Effector memory CD4-positive, alpha-beta T cell (primary cell): ENCODE measurements at regions not wholly inside any gene's neighbourhood (a gene's known extent, or its start where the extent isn't known, plus 50 kb on each side); places are given as distances from the start of the nearest gene placed in this dataset.

Experiments used
- DNase-seq, 3 donors: peaks; one replicate each; pipeline ENCODE4 v3.0.0-alpha.2; 2020
- H3K27ac ChIP-seq: 2 replicates; pipeline ENCODE4 v1.7.0; 2013; ENCODE audit warnings: mild to moderate bottlenecking, low read length, moderate library complexity; ENCODE audit not compliant: insufficient read depth, poor library complexity, severe bottlenecking
- H3K27me3 ChIP-seq: replicated peaks from 2 replicates; pipeline ENCODE4 v1.7.0; 2013; ENCODE audit warnings: mild to moderate bottlenecking, low read length; ENCODE audit not compliant: insufficient read depth, control insufficient read depth, poor library complexity, severe bottlenecking
- H3K36me3 ChIP-seq: 2 replicates; pipeline ENCODE4 v1.7.0; 2013; ENCODE audit warnings: mild to moderate bottlenecking, low read length, moderate library complexity; ENCODE audit not compliant: control insufficient read depth, insufficient read depth
- H3K4me1 ChIP-seq: 2 replicates; pipeline ENCODE4 v1.7.0; 2013; ENCODE audit warnings: low read length, mild to moderate bottlenecking; ENCODE audit not compliant: control insufficient read depth, insufficient read depth, poor library complexity, severe bottlenecking
- H3K4me3 ChIP-seq: 2 replicates; pipeline ENCODE4 v1.7.0; 2013; ENCODE audit warnings: low read length, low read depth, mild to moderate bottlenecking; ENCODE audit not compliant: insufficient read depth, poor library complexity, severe bottlenecking
- H3K9me3 ChIP-seq: 2 replicates; pipeline ENCODE4 v1.7.0; 2013; ENCODE audit warnings: mild to moderate bottlenecking, low read length, moderate library complexity; ENCODE audit not compliant: control insufficient read depth

DNA sequence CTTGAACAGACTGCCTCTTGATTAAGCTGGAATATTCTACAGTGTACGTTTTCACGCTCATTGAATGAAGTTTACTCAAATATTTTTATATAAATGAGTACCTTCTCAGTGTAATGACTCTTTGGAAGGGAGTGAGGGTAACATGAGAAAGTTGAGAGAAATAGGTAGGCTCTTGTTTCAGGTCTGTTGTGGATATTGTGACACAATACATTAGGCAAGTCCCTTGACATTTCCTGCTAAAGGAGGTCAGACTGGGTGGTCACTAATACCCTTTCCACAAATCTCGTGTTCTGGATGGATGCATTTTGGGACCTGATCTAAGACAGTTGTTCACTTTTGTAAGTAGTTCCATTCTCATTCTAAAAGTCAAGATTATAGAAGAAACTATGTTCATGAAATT is 324.8 kb upstream of the AZI2 start:
- Histone ChIP-seq H3K27me3 (no peaks in the 10 kb centered on the region), H3K36me3 (no peaks in the 10 kb centered on the region), H3K4me3 (no peak overlapping the region), H3K9me3 (no peaks in the 10 kb centered on the region), H3K27ac (no peak overlapping the region), H3K4me1 (no peaks in the 10 kb centered on the region)
- no peak for DNase-seq

DNA sequence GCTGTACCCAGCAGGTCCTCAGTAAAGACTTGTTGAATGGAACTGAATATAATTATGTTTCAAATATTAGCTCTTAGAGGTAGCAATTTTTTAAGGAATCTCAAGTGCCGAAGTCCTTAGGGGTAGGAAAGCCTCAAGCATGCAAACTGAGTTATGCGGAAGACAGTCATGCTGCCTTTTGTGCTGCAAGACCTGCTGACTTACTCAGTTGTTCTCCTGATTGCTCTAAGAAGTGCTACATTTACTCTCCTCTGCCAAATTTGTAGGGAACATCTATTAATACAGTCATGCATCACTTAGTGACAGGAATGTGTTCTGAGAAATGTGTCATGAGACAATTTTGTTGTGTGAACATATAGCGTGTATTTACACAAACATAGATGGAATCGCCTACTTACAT is 325.6 kb upstream of the AZI2 start:
- H3K4me3 ChIP-seq = no peak overlapping the region
- H3K27me3 ChIP-seq = no peaks in the 10 kb centered on the region
- no peak for DNase-seq
- no peak overlapping the region for H3K27ac ChIP-seq
- no peaks in the 10 kb centered on the region for H3K4me1 ChIP-seq
- no peaks in the 10 kb centered on the region for H3K36me3 ChIP-seq
- no peaks in the 10 kb centered on the region for H3K9me3 ChIP-seq

DNA sequence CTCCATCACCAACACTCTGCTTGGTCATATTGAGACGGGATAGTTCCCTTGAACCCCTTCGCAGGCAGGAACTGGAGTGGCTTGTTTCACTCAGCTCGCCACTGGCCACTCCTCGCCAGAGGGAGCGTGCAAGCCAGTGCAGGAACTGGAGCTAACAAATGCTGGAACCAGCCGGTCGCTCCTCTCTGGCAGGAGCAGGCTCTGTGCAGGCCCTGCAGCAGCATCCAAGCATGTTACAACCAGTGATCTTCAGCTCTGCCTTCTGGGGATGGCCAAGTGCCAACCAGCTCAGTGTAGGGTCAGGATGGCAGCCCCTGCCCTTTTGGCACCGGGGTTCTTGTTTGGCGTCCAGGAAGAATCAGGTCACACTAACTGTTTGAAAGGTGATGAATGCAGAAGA is 329.0 kb upstream of the AZI2 start:
- no peak for DNase-seq
- Histone ChIP-seq H3K4me3 (no peak overlapping the region), H3K9me3 (no peaks in the 10 kb centered on the region)

DNA sequence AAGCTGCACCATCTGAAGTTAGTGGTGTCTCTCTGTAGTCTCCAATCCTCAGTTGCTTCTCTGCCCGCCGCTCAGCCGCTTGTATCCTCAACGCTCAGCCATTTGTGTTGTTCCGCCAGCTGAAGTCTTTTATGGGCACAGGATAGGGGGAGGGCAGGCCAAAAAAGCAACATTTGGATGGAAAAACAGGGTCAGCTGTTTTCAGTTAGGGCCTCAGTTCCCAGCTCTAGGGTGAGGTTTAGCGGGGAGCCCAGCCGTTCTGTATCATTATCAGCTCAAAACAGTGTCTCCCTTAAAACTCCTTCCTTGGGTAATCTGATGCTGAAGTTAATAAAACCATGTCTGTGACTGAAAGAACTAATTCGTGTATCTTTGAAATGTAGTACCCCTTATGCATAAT is 329.5 kb upstream of the AZI2 start:
- no peaks in the 10 kb centered on the region for H3K36me3 ChIP-seq
- no peaks in the 10 kb centered on the region for H3K9me3 ChIP-seq
- DNase-seq = no peak
- no peak overlapping the region for H3K27ac ChIP-seq
- H3K4me3 ChIP-seq = no peak overlapping the region
- no peaks in the 10 kb centered on the region for H3K4me1 ChIP-seq
- no peaks in the 10 kb centered on the region for H3K27me3 ChIP-seq

More for the DNA sequence above, 329.0 kb upstream of the AZI2 start:
- Histone ChIP-seq H3K27me3 (no peaks in the 10 kb centered on the region), H3K36me3 (no peaks in the 10 kb centered on the region), H3K27ac (no peak overlapping the region), H3K4me1 (no peaks in the 10 kb centered on the region)

DNA sequence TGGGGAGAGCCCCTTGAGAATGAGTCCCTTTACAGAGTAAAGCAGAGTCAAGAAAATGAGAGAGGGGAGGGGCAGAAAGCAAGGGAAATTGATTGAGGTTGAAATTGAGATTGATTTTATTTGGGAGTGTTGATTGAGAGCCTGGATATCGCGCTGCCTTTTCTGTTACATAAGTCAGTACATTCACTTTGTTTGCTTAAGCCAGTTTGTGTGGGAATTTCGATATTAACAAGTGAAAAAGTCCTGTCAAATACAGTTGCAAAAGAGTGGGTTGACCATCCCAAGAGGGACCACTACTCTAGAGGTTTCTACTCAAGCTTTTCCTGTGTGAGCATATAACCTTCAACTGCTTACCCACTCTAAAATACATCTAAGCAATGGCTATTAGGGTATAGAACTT is 331.4 kb upstream of the AZI2 start:
- no peaks in the 10 kb centered on the region for H3K36me3 ChIP-seq
- no peak for DNase-seq
- H3K4me1 ChIP-seq = no peaks in the 10 kb centered on the region
- H3K9me3 ChIP-seq = no peaks in the 10 kb centered on the region
- no peak overlapping the region for H3K27ac ChIP-seq
- H3K4me3 ChIP-seq = no peak overlapping the region
- no peaks in the 10 kb centered on the region for H3K27me3 ChIP-seq

DNA sequence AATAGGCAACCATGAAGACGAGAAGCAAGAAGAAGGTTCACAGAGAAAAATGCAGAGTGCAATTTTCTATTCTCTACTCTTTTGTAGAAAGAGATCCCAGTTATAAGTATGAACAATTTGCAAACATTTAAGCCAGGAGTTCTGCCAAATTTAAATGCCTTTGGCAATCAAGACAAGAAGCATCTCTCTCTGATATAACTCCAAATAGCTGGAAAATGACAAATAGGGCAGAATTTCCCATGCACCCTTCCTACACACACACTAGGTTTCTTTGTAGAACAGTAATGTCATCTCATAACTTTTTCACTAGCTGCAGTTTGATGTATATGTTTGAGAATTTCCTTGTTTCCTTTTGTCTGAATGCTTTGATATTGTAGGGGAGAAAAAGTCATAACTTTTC is 333.5 kb upstream of the AZI2 start:
- no peak for DNase-seq
- Histone ChIP-seq H3K36me3 (no peaks in the 10 kb centered on the region), H3K27ac (no peak overlapping the region)

DNA sequence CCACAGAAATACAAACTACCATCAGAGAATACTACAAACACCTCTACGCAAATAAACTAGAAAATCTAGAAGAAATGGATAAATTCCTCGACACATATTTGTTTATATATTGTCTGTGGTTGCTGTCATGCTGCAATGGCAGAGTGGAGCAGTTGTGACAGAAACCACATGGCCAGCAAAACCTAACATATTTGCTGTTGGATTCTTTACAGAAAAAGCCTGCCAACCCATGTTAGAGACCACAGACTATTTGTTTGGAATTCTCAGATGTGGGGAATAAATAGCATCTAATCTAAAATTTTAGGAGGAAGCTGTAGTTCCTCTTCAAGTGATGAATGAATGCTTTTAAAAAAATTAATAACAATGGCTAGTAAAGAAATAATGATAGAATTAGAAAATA is 341.6 kb upstream of the AZI2 start:
- H3K4me1 ChIP-seq = no peaks in the 10 kb centered on the region
- no peak overlapping the region for H3K4me3 ChIP-seq
- DNase-seq = no peak

More for the DNA sequence above, 333.5 kb upstream of the AZI2 start:
- Histone ChIP-seq H3K9me3 (no peaks in the 10 kb centered on the region), H3K4me1 (no peaks in the 10 kb centered on the region), H3K4me3 (no peak overlapping the region), H3K27me3 (no peaks in the 10 kb centered on the region)

DNA sequence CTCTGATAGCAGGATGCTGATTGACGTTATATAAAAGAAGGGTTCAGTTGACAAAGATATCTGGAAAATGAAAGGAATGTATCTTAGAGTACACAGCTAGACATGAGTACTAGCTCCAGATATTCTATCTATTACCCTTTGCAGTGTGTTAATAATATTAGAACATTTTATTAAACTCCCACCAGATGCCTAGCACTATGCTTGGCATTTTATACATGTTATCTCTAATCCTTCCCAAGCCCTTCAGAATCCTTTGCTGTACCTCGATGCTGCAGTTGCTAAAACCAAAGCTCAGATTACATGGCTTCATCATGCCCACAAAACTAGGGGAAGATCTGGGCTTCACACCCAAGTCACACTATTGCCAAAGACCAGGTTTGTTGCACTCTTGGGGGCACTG is 350.1 kb upstream of the AZI2 start:
- no peaks in the 10 kb centered on the region for H3K4me1 ChIP-seq
- no peaks in the 10 kb centered on the region for H3K27me3 ChIP-seq
- H3K27ac ChIP-seq = no peak overlapping the region
- no peaks in the 10 kb centered on the region for H3K36me3 ChIP-seq
- H3K9me3 ChIP-seq = no peaks in the 10 kb centered on the region
- DNase-seq = no peak
- no peak overlapping the region for H3K4me3 ChIP-seq

More for the DNA sequence above, 341.6 kb upstream of the AZI2 start:
- Histone ChIP-seq H3K9me3 (no peaks in the 10 kb centered on the region), H3K27me3 (no peaks in the 10 kb centered on the region), H3K36me3 (no peaks in the 10 kb centered on the region), H3K27ac (no peak overlapping the region)

DNA sequence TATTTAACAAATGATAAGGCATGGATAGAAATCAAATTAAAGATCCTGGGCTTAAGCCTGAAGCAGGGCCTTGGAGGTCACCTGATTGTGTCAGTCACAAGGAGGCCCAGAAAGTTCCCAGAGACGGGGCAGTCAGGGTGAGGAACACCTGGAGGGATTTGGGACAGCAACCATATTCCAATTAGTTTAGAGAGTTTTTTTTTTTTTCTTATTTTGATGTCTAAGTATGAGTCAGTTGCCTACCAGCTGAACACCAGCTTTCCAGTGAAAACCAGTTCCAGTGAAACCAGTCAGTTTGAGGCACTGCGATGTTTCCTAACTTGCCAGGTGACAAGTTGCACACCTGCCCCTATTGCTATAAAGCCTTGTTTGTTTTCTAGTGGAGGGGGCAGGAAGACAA is 350.7 kb upstream of the AZI2 start:
- Histone ChIP-seq H3K27me3 (no peaks in the 10 kb centered on the region), H3K36me3 (no peaks in the 10 kb centered on the region), H3K4me1 (no peaks in the 10 kb centered on the region), H3K9me3 (no peaks in the 10 kb centered on the region), H3K27ac (no peak overlapping the region), H3K4me3 (no peak overlapping the region)
- no peak for DNase-seq

DNA sequence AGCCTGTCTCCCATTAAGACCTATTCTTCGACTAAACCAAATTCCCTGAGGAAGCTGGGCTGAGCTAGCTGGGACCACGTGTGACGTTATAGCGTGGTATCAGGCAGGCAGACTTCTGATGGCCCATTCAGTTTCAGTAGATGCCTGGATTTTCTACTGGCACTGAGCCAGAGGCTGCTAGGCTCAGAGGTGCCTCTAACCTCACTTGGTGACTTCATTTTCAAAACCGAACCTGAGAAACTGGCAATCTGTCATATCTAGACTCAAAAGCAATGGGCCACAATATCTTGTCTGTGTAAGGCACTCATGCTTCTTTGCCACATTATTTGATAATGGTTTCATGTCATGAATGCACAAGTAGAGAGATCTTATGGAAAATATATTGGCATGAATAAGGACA is 352.1 kb upstream of the AZI2 start:
- Histone ChIP-seq H3K4me3 (no peak overlapping the region), H3K36me3 (no peaks in the 10 kb centered on the region), H3K27ac (no peak overlapping the region), H3K27me3 (no peaks in the 10 kb centered on the region), H3K9me3 (no peaks in the 10 kb centered on the region), H3K4me1 (no peaks in the 10 kb centered on the region)
- no peak for DNase-seq

DNA sequence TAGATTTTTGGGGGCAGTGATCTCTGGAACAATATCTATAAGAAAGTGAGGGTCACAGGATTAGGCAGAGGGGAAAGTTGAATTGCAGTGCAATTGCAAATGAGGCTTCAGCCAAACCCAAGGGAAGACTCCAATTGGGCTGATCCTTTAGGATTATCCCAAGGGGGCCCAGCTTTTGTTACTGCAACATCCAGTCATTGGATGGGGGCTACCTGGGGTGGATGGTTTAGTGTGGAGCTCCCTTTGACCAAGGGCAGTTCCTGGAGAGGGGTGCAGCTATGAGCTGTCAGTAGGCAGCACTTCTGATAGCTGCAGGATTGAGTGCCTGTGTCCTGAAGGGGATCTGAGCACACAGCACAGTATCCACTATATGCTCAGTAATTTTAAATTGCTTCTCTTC is 355.2 kb upstream of the AZI2 start:
- DNase-seq = no peak
- Histone ChIP-seq H3K27ac (no peak overlapping the region), H3K4me3 (no peak overlapping the region)

More for the DNA sequence above, 355.2 kb upstream of the AZI2 start:
- Histone ChIP-seq H3K4me1 (no peaks in the 10 kb centered on the region), H3K36me3 (no peaks in the 10 kb centered on the region), H3K9me3 (no peaks in the 10 kb centered on the region), H3K27me3 (no peaks in the 10 kb centered on the region)
